Esophagus muscularis mucosa (tissue), 4 donors: ENCODE measurements at regions not wholly inside any gene's neighbourhood (a gene's known extent, or its start where the extent isn't known, plus 50 kb on each side); places are given as distances from the start of the nearest gene placed in this dataset.

ENCODE experiments used
- EP300 ChIP-seq: sonication (generic); formaldehyde crosslinking; IDR thresholded peaks from one replicate; pipeline ENCODE4 v1.6.1; 2017; ENCODE audit warnings: antibody characterized with exemption
- POLR2A ChIP-seq: fragments of 450-650 bp; IDR thresholded peaks from one replicate; pipeline ENCODE4 v1.6.1; 2017; ENCODE audit warnings: antibody characterized with exemption, moderate library complexity, mild to moderate bottlenecking, low read depth
- TF ChIP-seq, protein P1 (sequence below), 3 experiments: fragments of 200-600 bp in 2 of 3; fragments of 450-650 bp in 1 of 3; sonication (generic) in 2 of 3; IDR thresholded peaks; one replicate each; pipeline ENCODE4 v1.5.1; 2017 to 2019; ENCODE audit warnings: antibody characterized with exemption in 3 of 3, mild to moderate bottlenecking in 2 of 3, moderate library complexity in 1 of 3

DNA sequence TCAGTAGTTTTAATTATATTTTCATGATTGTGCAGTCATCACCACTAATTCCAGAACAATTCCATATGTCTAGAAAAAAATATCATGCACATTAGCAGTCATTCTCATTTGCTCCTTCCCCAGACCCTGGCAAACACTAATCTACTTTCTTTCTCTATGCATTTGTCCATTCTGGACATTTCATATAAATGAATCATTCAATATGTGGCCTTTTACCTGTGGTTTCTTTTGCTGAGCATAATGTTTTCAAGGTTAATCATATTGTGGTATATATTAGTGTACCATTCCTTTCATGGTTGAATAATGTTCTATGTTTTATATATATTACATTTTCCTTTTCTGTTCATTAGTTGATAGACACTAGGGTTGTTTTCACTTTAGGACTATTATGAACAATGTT, 811.1 kb upstream of the RAG2 start:
- TF ChIP-seq, protein P1, sequence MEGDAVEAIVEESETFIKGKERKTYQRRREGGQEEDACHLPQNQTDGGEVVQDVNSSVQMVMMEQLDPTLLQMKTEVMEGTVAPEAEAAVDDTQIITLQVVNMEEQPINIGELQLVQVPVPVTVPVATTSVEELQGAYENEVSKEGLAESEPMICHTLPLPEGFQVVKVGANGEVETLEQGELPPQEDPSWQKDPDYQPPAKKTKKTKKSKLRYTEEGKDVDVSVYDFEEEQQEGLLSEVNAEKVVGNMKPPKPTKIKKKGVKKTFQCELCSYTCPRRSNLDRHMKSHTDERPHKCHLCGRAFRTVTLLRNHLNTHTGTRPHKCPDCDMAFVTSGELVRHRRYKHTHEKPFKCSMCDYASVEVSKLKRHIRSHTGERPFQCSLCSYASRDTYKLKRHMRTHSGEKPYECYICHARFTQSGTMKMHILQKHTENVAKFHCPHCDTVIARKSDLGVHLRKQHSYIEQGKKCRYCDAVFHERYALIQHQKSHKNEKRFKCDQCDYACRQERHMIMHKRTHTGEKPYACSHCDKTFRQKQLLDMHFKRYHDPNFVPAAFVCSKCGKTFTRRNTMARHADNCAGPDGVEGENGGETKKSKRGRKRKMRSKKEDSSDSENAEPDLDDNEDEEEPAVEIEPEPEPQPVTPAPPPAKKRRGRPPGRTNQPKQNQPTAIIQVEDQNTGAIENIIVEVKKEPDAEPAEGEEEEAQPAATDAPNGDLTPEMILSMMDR (IDR thresholded peaks at IDR 0.05) = no peak
- TF ChIP-seq POLR2A = no peak
- TF ChIP-seq EP300 = no peak
